T1000 (cell line): ENCODE measurements at regions not wholly inside any gene's neighbourhood (a gene's known extent, or its start where the extent isn't known, plus 50 kb on each side); places are given as distances from the start of the nearest gene placed in this dataset.

Experiments used
- DNase-seq: peaks from one replicate; lab custom pipeline; 2025; ENCODE audit warnings: mixed read lengths; lab: John Stamatoyannopoulos, UW

GRCh38 chr5:171650597-171650996 lies 135.0 kb upstream of the SMIM23 start:
- DNase-seq: no peak

GRCh38 chr5:171651102-171651501 lies 134.5 kb upstream of the SMIM23 start:
- DNase-seq: no peak

GRCh38 chr5:171654881-171655280 lies 130.7 kb upstream of the SMIM23 start:
- DNase-seq: no peak

GRCh38 chr5:171657473-171657872 lies 128.1 kb upstream of the SMIM23 start:
- peak; percentile 22 for DNase-seq

GRCh38 chr5:171659896-171660295 lies 125.7 kb upstream of the SMIM23 start:
- no peak for DNase-seq

GRCh38 chr5:171660434-171660833 lies 125.2 kb upstream of the SMIM23 start:
- no peak for DNase-seq

- no peak for DNase-seq
These were observed 124.5 kb upstream of the SMIM23 start for GRCh38 chr5:171661143-171661542.

GRCh38 chr5:171663311-171664085 lies 122.1 kb upstream of the SMIM23 start:
- DNase-seq: no peak

- no peak for DNase-seq
These were observed 121.1 kb upstream of the SMIM23 start for GRCh38 chr5:171664489-171664888.

GRCh38 chr5:171666815-171667214 lies 118.8 kb upstream of the SMIM23 start:
- DNase-seq: no peak

GRCh38 chr5:171667341-171668096 lies 118.1 kb upstream of the SMIM23 start:
- DNase-seq: peak; percentile 73

- DNase-seq: no peak
These were observed 117.6 kb upstream of the SMIM23 start for GRCh38 chr5:171668097-171668412.

- no peak for DNase-seq
These were observed 116.0 kb upstream of the SMIM23 start for GRCh38 chr5:171669571-171669970.

- DNase-seq: no peak
These were observed 113.1 kb upstream of the SMIM23 start for GRCh38 chr5:171672556-171672955.

- DNase-seq: no peak
These were observed 112.3 kb upstream of the SMIM23 start for GRCh38 chr5:171673328-171673727.

- DNase-seq: no peak
These were observed 111.8 kb upstream of the SMIM23 start for GRCh38 chr5:171673840-171674239.

- no peak for DNase-seq
These were observed 110.1 kb upstream of the SMIM23 start for GRCh38 chr5:171675511-171675910.

- no peak for DNase-seq
These were observed 109.2 kb upstream of the SMIM23 start for GRCh38 chr5:171676286-171676944.

- DNase-seq: no peak
These were observed 107.0 kb upstream of the SMIM23 start for GRCh38 chr5:171678646-171679045.

- no peak for DNase-seq
These were observed 105.1 kb upstream of the SMIM23 start for GRCh38 chr5:171680485-171680884.

GRCh38 chr5:171681061-171681460 lies 104.6 kb upstream of the SMIM23 start:
- DNase-seq: no peak

- DNase-seq: no peak
These were observed 103.9 kb upstream of the SMIM23 start for GRCh38 chr5:171681677-171682076.

- DNase-seq: no peak
These were observed 102.8 kb upstream of the SMIM23 start for GRCh38 chr5:171682801-171683200.
